ENCODE measurements at regions not wholly inside any gene's neighbourhood (a gene's known extent, or its start where the extent isn't known, plus 50 kb on each side); places are given as distances from the start of the nearest gene placed in this dataset.

- no peak overlapping the region for H3K4me3 ChIP-seq (ENCODE audit: low read length)
- H3K9me3 ChIP-seq (ENCODE audit: control insufficient read depth, insufficient read depth, low read length) = no peaks in the 10 kb centered on the region
- H3K27ac ChIP-seq (ENCODE audit: low read length) = no peak overlapping the region
- H3K4me1 ChIP-seq (ENCODE audit: control insufficient read depth, insufficient read depth, low read length) = peaks cover 3% of the 10 kb centered on the region
- H3K27me3 ChIP-seq (ENCODE audit: control insufficient read depth, insufficient read depth, low read length) = no peaks in the 10 kb centered on the region
- WGBS (ENCODE audit: insufficient coverage, insufficient read length) = no CpG with 5 or more reads among the region's 7 CpGs
- no peaks in the 10 kb centered on the region for H3K36me3 ChIP-seq (ENCODE audit: control insufficient read depth, insufficient read depth, low read length)
- no peak for DNase-seq (ENCODE audit: low read depth, low spot score)
These were observed 62.0 kb upstream of the GGTA1 start for GRCh38 chr9:121561385-121562222.

- no CpG with 5 or more reads among the region's 6 CpGs for WGBS (ENCODE audit: insufficient coverage, insufficient read length)
- Histone ChIP-seq H3K4me1 (ENCODE audit: control insufficient read depth, insufficient read depth, low read length) (peaks cover 3% of the 10 kb centered on the region), H3K9me3 (ENCODE audit: control insufficient read depth, insufficient read depth, low read length) (no peaks in the 10 kb centered on the region), H3K36me3 (ENCODE audit: control insufficient read depth, insufficient read depth, low read length) (no peaks in the 10 kb centered on the region), H3K4me3 (ENCODE audit: low read length) (no peak overlapping the region), H3K27ac (ENCODE audit: low read length) (no peak overlapping the region), H3K27me3 (ENCODE audit: control insufficient read depth, insufficient read depth, low read length) (no peaks in the 10 kb centered on the region)
- no peak for DNase-seq (ENCODE audit: low read depth, low spot score)
These were observed 62.7 kb upstream of the GGTA1 start for GRCh38 chr9:121562301-121562700.

GRCh38 chr9:121563425-121563824, 63.8 kb upstream of the GGTA1 start:
- Histone ChIP-seq H3K36me3 (ENCODE audit: control insufficient read depth, insufficient read depth, low read length) (no peaks in the 10 kb centered on the region), H3K4me3 (ENCODE audit: low read length) (no peak overlapping the region), H3K27ac (ENCODE audit: low read length) (no peak overlapping the region), H3K4me1 (ENCODE audit: control insufficient read depth, insufficient read depth, low read length) (no peaks in the 10 kb centered on the region; the same call in 1 of the 2 replicates), H3K9me3 (ENCODE audit: control insufficient read depth, insufficient read depth, low read length) (no peaks in the 10 kb centered on the region), H3K27me3 (ENCODE audit: control insufficient read depth, insufficient read depth, low read length) (no peaks in the 10 kb centered on the region)
- no peak for DNase-seq (ENCODE audit: low read depth, low spot score)
- WGBS (ENCODE audit: insufficient coverage, insufficient read length) = no CpG with 5 or more reads among the region's 8 CpGs

- Histone ChIP-seq H3K36me3 (ENCODE audit: control insufficient read depth, insufficient read depth, low read length) (no peaks in the 10 kb centered on the region), H3K9me3 (ENCODE audit: control insufficient read depth, insufficient read depth, low read length) (no peaks in the 10 kb centered on the region), H3K4me3 (ENCODE audit: low read length) (no peak overlapping the region), H3K27ac (ENCODE audit: low read length) (no peak overlapping the region), H3K4me1 (ENCODE audit: control insufficient read depth, insufficient read depth, low read length) (no peaks in the 10 kb centered on the region; the same call in 1 of the 2 replicates), H3K27me3 (ENCODE audit: control insufficient read depth, insufficient read depth, low read length) (no peaks in the 10 kb centered on the region)
- WGBS (ENCODE audit: insufficient coverage, insufficient read length) = no CpG with 5 or more reads among the region's 7 CpGs
- no peak for DNase-seq (ENCODE audit: low read depth, low spot score)
These were observed 64.3 kb upstream of the GGTA1 start for GRCh38 chr9:121563881-121564460.

- Histone ChIP-seq H3K36me3 (ENCODE audit: control insufficient read depth, insufficient read depth, low read length) (no peaks in the 10 kb centered on the region), H3K4me3 (ENCODE audit: low read length) (no peak overlapping the region), H3K9me3 (ENCODE audit: control insufficient read depth, insufficient read depth, low read length) (no peaks in the 10 kb centered on the region), H3K27me3 (ENCODE audit: control insufficient read depth, insufficient read depth, low read length) (no peaks in the 10 kb centered on the region), H3K27ac (ENCODE audit: low read length) (no peak overlapping the region), H3K4me1 (ENCODE audit: control insufficient read depth, insufficient read depth, low read length) (no peaks in the 10 kb centered on the region; the same call in 1 of the 2 replicates)
- no peak for DNase-seq (ENCODE audit: low read depth, low spot score)
- WGBS (ENCODE audit: insufficient coverage, insufficient read length) = no CpG with 5 or more reads among the region's 11 CpGs
These were observed 65.0 kb upstream of the GGTA1 start for GRCh38 chr9:121564504-121565260.

GRCh38 chr9:121566481-121567465, 67.1 kb upstream of the GGTA1 start:
- no CpG with 5 or more reads among the region's 27 CpGs for WGBS (ENCODE audit: insufficient coverage, insufficient read length)
- H3K9me3 ChIP-seq (ENCODE audit: control insufficient read depth, insufficient read depth, low read length) = no peaks in the 10 kb centered on the region
- H3K27ac ChIP-seq (ENCODE audit: low read length) = no peak overlapping the region
- no peaks in the 10 kb centered on the region; the same call in 1 of the 2 replicates for H3K4me1 ChIP-seq (ENCODE audit: control insufficient read depth, insufficient read depth, low read length)
- H3K27me3 ChIP-seq (ENCODE audit: control insufficient read depth, insufficient read depth, low read length) = no peaks in the 10 kb centered on the region
- no peak for DNase-seq (ENCODE audit: low read depth, low spot score)
- H3K4me3 ChIP-seq (ENCODE audit: low read length) = no peak overlapping the region
- no peaks in the 10 kb centered on the region for H3K36me3 ChIP-seq (ENCODE audit: control insufficient read depth, insufficient read depth, low read length)

- no peak for DNase-seq (ENCODE audit: low read depth, low spot score)
- Histone ChIP-seq H3K4me1 (ENCODE audit: control insufficient read depth, insufficient read depth, low read length) (no peaks in the 10 kb centered on the region; the same call in 1 of the 2 replicates), H3K4me3 (ENCODE audit: low read length) (no peak overlapping the region), H3K27ac (ENCODE audit: low read length) (no peak overlapping the region), H3K36me3 (ENCODE audit: control insufficient read depth, insufficient read depth, low read length) (no peaks in the 10 kb centered on the region), H3K9me3 (ENCODE audit: control insufficient read depth, insufficient read depth, low read length) (no peaks in the 10 kb centered on the region), H3K27me3 (ENCODE audit: control insufficient read depth, insufficient read depth, low read length) (no peaks in the 10 kb centered on the region)
- no CpG with 5 or more reads among the region's 19 CpGs for WGBS (ENCODE audit: insufficient coverage, insufficient read length)
These were observed 68.1 kb upstream of the GGTA1 start for GRCh38 chr9:121567500-121568342.

- WGBS (ENCODE audit: insufficient coverage, insufficient read length) = no CpG with 5 or more reads among the region's 9 CpGs
- no peak for DNase-seq (ENCODE audit: low read depth, low spot score)
- Histone ChIP-seq H3K4me1 (ENCODE audit: control insufficient read depth, insufficient read depth, low read length) (no peaks in the 10 kb centered on the region; the same call in 1 of the 2 replicates), H3K27me3 (ENCODE audit: control insufficient read depth, insufficient read depth, low read length) (no peaks in the 10 kb centered on the region), H3K27ac (ENCODE audit: low read length) (no peak overlapping the region), H3K36me3 (ENCODE audit: control insufficient read depth, insufficient read depth, low read length) (no peaks in the 10 kb centered on the region), H3K9me3 (ENCODE audit: control insufficient read depth, insufficient read depth, low read length) (no peaks in the 10 kb centered on the region), H3K4me3 (ENCODE audit: low read length) (no peak overlapping the region)
These were observed 69.0 kb upstream of the GGTA1 start for GRCh38 chr9:121568343-121569265.

All from iPS DF 6.9 (cell line).